ENCODE measurements at regions not wholly inside any gene's neighbourhood (a gene's known extent, or its start where the extent isn't known, plus 50 kb on each side); places are given as distances from the start of the nearest gene placed in this dataset.
"Not testable (repeated sequence)": the region's sequence is repeated elsewhere in the genome, so short reads cannot be mapped to it uniquely, and the experiment has no call there.

DNA sequence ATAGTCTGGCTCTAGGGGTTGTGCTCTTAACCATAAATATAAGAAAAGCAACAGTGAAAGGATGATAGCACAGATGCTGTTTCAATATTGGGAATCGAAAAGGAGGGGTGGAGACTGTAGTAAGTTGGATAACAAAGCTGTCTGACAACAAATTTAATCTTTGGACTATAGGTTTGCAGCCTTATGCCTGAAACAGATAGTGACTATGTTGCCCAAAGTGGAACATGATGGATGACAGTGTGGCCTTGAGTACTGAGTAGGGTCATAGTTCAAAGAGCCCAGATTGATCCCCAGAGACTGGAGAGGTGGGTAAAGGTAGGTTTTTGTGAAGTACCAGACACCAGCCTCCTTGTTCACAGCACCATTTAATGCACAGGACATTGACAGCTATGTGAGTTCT lies 144.0 kb upstream of the PALMD start:
- no peak for DNase-seq (ENCODE audit: low spot score)

DNA sequence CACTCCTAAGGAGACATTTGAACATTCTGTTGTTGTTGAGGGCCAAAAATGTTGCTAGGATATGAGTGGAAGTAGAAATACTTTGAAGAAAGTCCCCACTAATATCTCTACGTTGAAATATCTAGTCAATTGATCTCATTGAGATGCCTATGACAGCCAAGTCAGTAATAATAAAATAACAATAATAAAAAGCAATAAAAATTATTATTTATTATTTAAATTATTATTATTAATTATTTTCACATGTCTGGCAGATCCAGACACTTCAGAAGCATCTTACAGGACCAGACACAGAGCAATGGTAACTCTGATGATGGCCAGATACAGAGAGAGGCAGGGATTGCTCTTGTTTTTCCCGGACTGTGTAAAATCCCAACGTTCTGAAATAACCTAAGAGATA lies 143.5 kb upstream of the PALMD start:
- no peak for DNase-seq (ENCODE audit: low spot score)

- DNase-seq (ENCODE audit: low spot score) = no peak
These were observed 142.6 kb upstream of the PALMD start for GRCh38 chr1:99503276-99503747.

DNA sequence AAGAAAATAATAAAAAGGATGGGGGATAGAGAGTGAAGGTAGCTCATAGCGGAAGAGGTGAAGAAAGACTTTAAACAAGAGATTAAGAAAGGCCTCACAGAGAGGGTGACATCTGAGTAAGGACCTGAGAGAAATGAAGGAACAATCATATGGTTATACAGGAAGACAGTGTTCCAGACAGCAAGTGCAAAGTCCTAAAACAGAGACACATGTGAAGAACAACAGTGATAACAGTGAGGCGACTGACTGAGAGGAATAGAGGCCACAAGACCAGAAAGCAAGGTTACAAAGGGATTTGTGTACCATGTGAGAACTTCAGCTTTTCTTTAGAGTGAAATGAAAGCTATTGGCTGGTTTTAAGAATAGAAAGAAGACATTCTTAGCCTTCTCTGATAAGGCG lies 141.6 kb upstream of the PALMD start:
- no peak for DNase-seq (ENCODE audit: low spot score)

DNA sequence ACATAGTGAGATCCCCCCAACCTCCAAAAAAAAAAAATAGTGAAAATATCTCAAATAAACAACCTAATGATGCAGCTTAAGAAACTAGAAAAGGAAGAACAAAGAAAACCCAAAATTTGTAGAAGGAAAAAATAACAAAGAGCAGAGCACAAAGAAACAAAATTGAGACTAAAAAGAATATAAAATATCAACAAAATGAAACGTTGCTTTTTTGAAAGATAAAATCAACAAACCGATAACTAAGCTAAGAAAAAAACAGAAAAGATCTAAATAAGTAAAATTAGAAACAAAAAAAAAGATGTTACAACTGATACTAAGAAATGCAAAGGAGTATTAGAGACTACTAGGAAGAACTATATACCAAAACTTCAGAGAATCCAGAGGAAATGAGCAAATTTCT lies 139.3 kb upstream of the PALMD start:
- no peak for DNase-seq (ENCODE audit: low spot score)

DNA sequence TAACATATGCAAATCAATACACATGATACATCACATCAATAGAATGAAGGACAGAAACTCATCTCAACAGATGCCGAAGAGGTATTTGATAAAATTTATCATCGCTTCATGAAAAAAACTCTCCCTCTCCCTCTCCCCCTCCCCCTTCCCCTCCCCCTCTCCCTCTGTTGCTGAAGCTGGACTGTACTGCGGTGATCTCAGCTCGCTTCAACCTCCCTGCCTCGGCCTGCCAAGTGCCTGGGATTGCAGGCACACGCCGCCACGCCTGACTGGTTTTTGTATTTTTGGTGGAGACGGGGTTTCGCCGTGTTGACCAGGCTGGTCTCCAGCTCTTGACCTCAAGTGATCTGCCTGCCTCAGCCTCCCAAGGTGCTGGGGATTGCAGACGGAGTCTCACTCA lies 138.5 kb upstream of the PALMD start:
- not testable (repeated sequence) for DNase-seq (ENCODE audit: low spot score)

DNA sequence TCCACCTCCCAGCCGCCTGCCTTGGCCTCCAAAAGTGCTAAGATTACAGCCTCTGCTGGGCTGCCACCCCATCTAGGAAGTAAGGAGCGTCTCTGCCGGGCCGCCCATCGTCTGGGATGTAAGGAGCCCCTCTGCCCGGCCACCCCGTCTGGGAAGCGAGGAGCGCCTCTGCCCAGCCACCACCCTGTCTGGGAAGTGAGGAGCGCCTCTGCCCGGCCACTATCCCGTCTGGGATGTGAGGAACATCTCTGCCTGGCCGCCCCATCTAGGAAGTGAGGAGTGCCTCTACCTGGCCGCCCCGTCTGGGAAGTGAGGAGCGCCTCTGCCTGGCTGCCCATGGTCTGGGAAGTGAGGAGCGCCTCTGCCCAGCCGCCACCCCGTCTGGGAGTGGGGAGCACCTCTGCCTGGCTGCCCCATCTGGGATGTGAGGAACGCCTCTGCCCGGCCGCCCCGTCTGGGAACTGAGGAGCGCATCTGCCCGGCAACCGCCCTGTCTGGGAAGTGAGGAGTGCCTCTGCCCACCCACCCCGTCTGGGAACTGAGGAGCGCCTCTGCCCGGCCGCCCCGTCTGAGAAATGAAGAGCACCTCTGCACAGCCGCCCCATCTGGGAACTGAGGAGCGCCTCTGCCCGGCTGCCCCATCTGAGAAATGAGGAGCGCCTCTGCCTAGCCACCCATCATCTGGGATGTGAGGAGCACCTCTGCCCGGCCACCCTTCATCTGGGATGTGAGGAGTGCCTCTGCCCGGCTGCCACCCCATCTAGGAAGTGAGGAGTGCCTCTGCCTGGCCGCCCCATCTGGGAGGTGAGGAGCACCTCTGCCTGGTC lies 137.8 kb upstream of the PALMD start:
- DNase-seq (ENCODE audit: low spot score) = no peak

DNA sequence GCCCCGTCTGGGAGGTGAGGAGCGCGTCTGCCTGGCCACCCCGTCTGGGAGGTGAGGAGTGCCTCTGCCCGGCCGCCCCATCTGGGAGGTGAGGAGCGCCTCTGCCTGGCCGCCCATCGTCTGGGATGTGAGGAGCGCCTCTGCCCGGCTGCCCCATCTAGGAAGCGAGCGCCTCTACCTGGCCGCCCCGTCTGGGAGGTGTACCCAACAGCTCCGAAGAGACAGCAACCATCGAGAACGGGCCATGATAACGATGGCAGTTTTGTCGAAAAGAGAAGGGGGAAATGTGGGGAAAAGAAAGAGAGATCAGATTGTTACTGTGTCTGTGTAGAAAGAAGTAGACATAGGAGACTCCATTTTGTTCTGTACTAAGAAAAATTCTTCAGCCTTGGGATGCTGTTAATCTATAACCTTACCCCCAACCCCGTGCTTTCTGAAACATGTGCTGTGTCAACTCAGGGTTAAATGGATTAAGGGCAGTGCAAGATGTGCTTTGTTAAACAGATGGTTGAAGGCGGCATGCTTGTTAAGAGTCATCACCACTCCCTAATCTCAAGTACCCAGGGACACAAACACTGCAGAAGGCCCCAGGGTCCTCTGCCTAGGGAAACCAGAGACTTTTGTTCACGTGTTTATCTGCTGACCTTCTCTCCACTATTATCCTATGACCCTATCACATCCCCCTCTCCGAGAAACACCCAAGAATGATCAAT lies 137.0 kb upstream of the PALMD start:
- not testable (repeated sequence) for DNase-seq (ENCODE audit: low spot score)

DNA sequence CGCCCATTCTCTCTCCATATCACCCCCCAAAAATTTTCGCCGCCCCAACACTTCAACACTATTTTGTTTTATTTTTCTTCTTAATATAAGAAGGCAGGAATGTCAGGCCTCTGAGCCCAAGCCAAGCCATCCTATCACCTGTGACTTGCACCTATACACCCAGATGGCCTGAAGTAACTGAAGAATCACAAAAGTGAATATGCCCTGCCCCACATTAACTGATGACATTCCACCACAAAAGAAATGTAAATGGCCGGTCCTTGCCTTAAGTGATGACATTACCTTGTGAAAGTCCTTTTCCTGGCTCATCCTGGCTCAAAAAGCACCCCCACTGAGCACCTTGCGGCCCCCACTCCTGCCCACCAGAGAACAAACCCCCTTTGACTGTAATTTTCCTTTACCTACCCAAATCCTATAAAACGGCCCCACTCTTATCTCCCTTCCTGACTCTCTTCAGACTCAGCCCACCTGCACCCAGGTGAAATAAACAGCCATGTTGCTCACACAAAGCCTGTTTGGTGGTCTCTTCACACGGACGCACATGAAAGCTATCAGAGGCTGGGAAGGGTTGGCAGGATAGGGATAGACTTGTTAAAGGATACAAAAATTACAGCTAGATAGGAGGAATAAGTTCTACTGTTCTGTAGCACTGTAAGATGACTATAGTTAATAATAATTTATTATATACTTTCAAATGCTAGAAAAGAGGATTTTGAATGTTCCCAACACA lies 130.9 kb upstream of the PALMD start:
- DNase-seq (ENCODE audit: low spot score) = not testable (repeated sequence)

DNA sequence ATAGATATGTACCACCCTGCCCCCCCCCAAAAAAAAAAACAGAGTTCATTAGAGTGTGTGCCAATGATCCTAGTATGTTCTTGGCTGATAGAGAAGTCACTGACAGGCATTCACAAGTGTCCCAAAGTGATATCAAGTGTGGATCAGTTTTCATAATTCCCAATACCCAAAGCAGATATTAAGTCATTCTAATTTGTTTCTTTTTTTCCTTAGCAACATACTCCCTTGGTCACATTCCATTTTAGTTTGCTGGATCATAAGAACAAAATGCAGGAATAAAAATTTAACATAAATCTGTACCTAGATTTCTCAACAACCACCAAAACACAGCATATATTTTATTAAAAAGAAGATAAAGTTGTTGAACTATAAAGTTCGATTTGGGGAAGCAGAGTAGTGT lies 129.8 kb upstream of the PALMD start:
- no peak for DNase-seq (ENCODE audit: low spot score)

- DNase-seq (ENCODE audit: low spot score) = no peak
These were observed 125.8 kb upstream of the PALMD start for GRCh38 chr1:99520121-99520520.

- DNase-seq (ENCODE audit: low spot score) = no peak
These were observed 120.6 kb upstream of the PALMD start for GRCh38 chr1:99525331-99525730.

- peak; percentile 6 for DNase-seq (ENCODE audit: low spot score)
These were observed 118.8 kb upstream of the PALMD start for GRCh38 chr1:99527078-99527477.

DNA sequence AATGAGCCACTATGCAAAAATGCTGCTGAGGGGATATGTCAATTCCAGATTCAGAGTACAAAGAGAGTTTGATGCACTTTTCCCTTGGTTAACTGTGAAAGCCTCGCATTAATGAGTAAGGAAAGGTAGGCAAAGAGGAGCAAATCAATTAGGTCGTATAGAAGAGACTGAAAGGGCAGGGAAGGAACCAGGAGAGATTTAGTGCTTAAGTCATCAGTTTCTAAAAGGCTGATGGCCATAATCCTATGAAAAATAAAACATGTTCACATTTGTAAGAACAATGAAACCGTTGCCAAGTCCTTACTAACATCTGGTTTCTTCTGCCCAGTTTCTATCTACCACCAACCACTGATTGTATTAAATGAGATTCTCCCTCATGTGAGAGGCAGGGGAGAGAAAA lies 118.4 kb upstream of the PALMD start:
- DNase-seq (ENCODE audit: low spot score) = no peak

GRCh38 chr1:99529002-99529401 lies 116.9 kb upstream of the PALMD start:
- DNase-seq (ENCODE audit: low spot score) = no peak

- no peak for DNase-seq (ENCODE audit: low spot score)
These were observed 114.2 kb upstream of the PALMD start for GRCh38 chr1:99531578-99532275.

DNA sequence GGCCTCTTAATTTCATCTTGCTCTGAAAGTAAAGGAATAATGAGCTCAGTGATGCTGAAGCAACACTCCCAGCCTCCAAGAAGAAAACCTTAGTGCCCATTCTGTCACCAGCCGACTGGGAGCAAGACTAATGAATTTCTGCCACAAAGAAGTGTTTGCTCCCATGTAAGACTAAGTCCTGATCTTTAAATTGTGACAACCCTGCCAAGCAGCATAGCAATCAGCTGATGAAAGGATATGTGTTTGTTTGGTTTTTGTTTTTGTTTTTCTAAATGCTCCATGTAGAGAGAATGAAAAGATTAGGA lies 113.7 kb upstream of the PALMD start:
- no peak for DNase-seq (ENCODE audit: low spot score)

- no peak for DNase-seq (ENCODE audit: low spot score)
These were observed 111.8 kb upstream of the PALMD start for GRCh38 chr1:99533909-99534637.

DNA sequence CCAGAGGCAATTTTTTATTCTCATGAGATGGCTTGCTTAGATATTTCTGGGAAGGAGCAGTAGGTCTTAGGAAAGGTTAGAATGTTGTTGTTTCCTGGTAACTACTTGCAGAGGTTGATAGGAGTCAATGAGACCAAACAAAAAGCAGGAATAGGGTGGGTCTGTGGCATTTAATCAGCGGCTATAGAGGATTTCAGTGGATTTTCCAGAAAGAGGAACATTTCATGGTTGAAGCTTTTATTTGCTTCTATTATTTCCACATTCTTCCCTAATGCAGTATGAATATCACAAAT lies 111.3 kb upstream of the PALMD start:
- DNase-seq (ENCODE audit: low spot score) = no peak

GRCh38 chr1:99535470-99536164 lies 110.3 kb upstream of the PALMD start:
- peak; percentile 29 for DNase-seq (ENCODE audit: low spot score)
